ENCODE measurements at regions not wholly inside any gene's neighbourhood (a gene's known extent, or its start where the extent isn't known, plus 50 kb on each side); places are given as distances from the start of the nearest gene placed in this dataset.

DNA sequence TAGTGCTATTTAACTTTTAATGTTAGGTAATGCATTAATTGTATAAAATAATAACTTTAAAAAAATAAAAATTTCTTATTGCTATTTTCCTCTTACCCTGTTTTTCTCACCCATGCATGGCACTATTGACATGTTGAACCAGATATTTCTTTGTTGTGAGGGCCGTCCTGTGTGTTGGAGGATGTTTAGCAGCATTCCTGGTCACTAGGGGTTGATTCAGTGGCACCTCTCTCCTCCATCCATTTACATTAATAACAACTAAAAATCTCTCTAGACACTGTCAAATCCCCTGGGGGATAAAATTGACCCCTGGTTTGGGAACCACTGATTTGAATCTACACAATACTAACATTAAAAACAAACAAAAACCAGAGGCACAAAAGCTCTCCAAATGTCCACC is 147.5 kb upstream of the MIS18BP1 start:
- Histone ChIP-seq H3K36me3 (ENCODE audit: low read depth, missing control alignments) (no peaks in the 10 kb centered on the region), H3K4me1 (no peaks in the 10 kb centered on the region), H3K27me3 (no peaks in the 10 kb centered on the region), H3K9me3 (no peaks in the 10 kb centered on the region), H3K27ac (no peak overlapping the region), H3K4me3 (no peak overlapping the region)
- DNase-seq, result no peak
- WGBS, 2 donors, result 84 to 86% methylated on average over 1 of the region's 1 CpG
- intact Hi-C loops (cut with DNase I; ENCODE audit: low total_unique reads), result no loop called here
- TF ChIP-seq CTCF (IDR thresholded peaks at IDR 0.05) (no peak), POLR2A (IDR thresholded peaks at IDR 0.05) (no peak)

- WGBS, 2 donors, result 70 to 75% methylated on average over 2 of the region's 2 CpGs
These were observed 128.1 kb upstream of the MIS18BP1 start for GRCh38 chr14:45381091-45381490.

GRCh38 chr14:45377166-45377565 is 124.2 kb upstream of the MIS18BP1 start:
- 80 to 87% methylated on average over 2 of the region's 2 CpGs for WGBS, 2 donors
- DNase-seq, result no peak
- no peak for TF ChIP-seq POLR2A (IDR thresholded peaks at IDR 0.05)
- TF ChIP-seq CTCF (IDR thresholded peaks at IDR 0.05), result no peak
- H3K4me3 ChIP-seq, result no peak overlapping the region
- H3K27me3 ChIP-seq, result no peaks in the 10 kb centered on the region
- H3K36me3 ChIP-seq (ENCODE audit: low read depth, missing control alignments), result no peaks in the 10 kb centered on the region
- no peak overlapping the region for H3K27ac ChIP-seq
- no peaks in the 10 kb centered on the region for H3K4me1 ChIP-seq
- no peaks in the 10 kb centered on the region for H3K9me3 ChIP-seq
- intact Hi-C loops (cut with DNase I; ENCODE audit: low total_unique reads), result no loop called here

More at GRCh38 chr14:45381091-45381490, 128.1 kb upstream of the MIS18BP1 start:
- no peak for DNase-seq
- no peaks in the 10 kb centered on the region for H3K36me3 ChIP-seq (ENCODE audit: low read depth, missing control alignments)
- no peaks in the 10 kb centered on the region for H3K9me3 ChIP-seq
- intact Hi-C loops (cut with DNase I; ENCODE audit: low total_unique reads), result no loop called here
- no peak overlapping the region for H3K27ac ChIP-seq
- no peak overlapping the region for H3K4me3 ChIP-seq
- no peaks in the 10 kb centered on the region for H3K27me3 ChIP-seq
- TF ChIP-seq CTCF (IDR thresholded peaks at IDR 0.05) (no peak), POLR2A (IDR thresholded peaks at IDR 0.05) (no peak)
- H3K4me1 ChIP-seq, result no peaks in the 10 kb centered on the region

DNA sequence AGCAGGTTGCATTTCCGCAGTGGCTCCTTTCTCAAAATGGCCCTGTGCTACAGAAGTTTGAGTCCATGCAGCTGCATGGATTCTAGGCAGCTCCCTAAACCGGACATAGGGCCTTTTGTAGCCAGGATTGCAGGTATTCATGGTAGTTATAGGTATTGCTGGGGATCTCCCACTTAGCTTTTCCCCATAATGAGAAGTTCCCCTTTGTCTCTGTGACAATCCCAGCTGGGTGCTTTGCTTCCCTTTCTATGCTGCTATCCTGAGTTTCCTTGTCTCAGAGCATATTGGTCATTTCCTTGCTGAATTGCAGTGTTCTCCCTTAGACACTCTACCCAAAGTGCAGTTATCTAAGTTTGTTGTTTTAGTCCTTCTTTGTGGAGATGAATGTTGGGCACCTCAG is 120.9 kb upstream of the MIS18BP1 start:
- H3K27me3 ChIP-seq, result no peaks in the 10 kb centered on the region
- intact Hi-C loops (cut with DNase I; ENCODE audit: low total_unique reads), result no loop called here
- H3K9me3 ChIP-seq, result no peaks in the 10 kb centered on the region
- no peak for TF ChIP-seq POLR2A (IDR thresholded peaks at IDR 0.05)
- TF ChIP-seq CTCF (IDR thresholded peaks at IDR 0.05), result no peak
- no peak for DNase-seq
- WGBS, 2 donors, result 85 to 92% methylated on average over 2 of the region's 2 CpGs
- H3K4me1 ChIP-seq, result no peaks in the 10 kb centered on the region
- no peak overlapping the region for H3K27ac ChIP-seq
- no peak overlapping the region for H3K4me3 ChIP-seq
- H3K36me3 ChIP-seq (ENCODE audit: low read depth, missing control alignments), result no peaks in the 10 kb centered on the region

DNA sequence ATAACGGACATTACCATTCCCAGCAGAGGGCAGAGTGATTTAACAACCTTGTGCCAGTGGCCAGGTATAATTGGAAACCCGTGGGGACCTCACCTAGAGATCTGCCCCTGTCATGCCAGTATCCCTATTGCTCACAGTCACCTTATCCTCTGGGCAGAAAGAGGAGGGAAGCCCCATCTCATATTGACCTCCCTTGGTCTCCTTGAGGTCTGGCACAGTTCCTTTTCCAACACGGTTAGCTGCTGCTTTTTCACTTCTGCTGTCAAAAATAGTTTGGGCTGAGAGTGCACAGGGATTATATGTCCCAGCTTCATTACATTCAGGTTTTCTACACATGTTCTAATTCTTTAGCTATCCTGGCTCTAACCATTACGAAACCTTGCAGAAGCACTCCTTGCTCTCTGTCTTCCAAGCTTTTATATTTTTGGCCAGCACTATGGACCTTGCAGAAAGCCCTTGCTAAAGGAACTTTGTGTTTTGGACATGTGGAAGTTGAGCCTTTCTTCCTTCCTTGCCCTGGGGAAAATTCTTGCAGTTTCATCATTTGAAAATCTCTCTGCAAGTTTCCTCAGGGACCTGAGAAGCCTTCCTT is 111.7 kb upstream of the MIS18BP1 start:
- H3K9me3 ChIP-seq, result no peaks in the 10 kb centered on the region
- no peak overlapping the region for H3K27ac ChIP-seq
- H3K4me1 ChIP-seq, result no peaks in the 10 kb centered on the region
- no peak for DNase-seq
- no peaks in the 10 kb centered on the region for H3K36me3 ChIP-seq (ENCODE audit: low read depth, missing control alignments)
- H3K4me3 ChIP-seq, result no peak overlapping the region
- 63 to 68% methylated on average over 4 of the region's 4 CpGs for WGBS, 2 donors
- TF ChIP-seq POLR2A (IDR thresholded peaks at IDR 0.05) (no peak), CTCF (IDR thresholded peaks at IDR 0.05) (no peak)
- intact Hi-C loops (cut with DNase I; ENCODE audit: low total_unique reads), result no loop called here
- no peaks in the 10 kb centered on the region for H3K27me3 ChIP-seq
